ENCODE measurements at regions not wholly inside any gene's neighbourhood (a gene's known extent, or its start where the extent isn't known, plus 50 kb on each side); places are given as distances from the start of the nearest gene placed in this dataset.

GRCh38 chr6:167566711-167567141, 241.8 kb downstream of the TTLL2 start:
- intact Hi-C loops (cut with DNase I): no loop called here
- ATAC-seq (ENCODE audit: poor library complexity): peak; percentile 44
- DNase-seq: peak; percentile 40

DNA sequence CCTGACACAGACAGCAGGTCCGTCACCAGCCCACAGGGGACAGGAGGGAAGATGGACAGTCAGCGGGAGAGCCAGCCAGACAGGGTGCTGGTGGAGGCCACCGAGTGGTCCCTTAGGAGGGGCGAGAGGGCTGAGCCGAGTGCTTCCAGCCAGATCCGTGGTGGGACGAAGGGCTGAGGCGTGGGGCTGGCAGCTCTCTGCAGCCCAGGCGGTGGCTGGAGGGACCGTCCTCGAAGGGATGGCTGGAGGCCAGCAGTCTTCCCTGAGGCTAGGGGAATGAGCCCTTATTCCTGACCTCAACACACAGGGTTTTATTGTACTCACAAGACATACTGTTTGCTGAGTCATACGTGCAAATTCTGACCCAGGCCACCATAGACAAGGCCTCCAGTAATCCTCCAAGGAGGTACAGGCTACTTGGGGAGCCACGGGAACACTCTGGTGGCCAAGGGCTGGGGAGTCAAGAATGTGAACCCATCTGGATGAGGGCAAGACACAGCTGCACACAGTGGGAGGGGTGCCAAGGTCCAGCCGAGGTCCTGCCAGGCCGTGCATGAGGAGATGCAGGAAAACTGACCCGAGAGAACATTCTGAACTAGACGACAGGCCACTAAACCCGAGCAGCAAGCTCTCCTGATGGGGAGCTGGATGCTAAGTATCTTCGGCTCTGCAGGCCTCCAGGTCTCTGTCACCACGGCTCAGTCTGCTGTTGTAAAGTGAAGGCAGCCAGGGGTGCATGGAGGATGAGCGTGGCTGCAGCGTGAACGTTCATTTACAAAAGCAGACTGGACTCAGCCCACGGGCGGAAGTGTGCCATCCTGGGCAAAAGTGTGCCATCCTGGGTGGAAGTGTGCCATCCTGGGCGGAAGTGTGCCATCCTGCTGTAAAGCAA, 242.5 kb downstream of the TTLL2 start:
- DNase-seq (peak; percentile 80), ATAC-seq (ENCODE audit: poor library complexity) (peak; percentile 63)
- intact Hi-C loops (cut with DNase I): no loop called here

DNA sequence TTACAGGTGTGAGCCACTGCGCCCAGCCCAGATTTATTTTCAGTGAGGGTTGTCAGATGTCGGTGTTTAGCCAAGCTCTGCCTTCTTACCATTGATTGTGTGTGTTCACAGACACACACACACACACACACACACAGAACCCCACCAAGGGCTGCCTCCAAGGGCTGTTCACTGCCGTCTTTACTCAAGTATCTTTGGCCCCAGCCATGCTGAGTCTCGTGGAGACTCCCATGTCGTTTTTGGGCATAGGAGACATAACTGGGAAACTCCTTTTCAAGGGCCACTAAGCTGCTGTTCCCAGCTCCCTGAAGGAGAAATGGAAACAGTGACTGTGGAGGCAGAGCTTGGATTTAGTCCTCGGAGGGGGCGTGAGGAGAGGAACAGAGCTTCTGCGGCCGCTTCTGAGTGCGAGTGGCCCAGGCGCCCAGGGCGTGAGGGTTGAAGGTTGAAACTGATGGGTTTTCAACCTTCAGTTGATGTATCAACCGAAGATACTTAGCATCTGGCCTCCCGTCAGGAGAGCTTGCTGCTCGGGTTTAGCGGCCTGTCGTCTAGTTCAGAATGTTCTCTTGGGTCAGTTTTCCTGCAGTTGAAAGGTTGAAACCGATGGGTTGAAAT, 243.6 kb downstream of the TTLL2 start:
- DNase-seq (no peak), ATAC-seq (ENCODE audit: poor library complexity) (no peak)
- intact Hi-C loops (cut with DNase I): no loop called here

GRCh38 chr6:167569041-167569805, 244.3 kb downstream of the TTLL2 start:
- intact Hi-C loops (cut with DNase I): no loop called here
- no peak for DNase-seq

DNA sequence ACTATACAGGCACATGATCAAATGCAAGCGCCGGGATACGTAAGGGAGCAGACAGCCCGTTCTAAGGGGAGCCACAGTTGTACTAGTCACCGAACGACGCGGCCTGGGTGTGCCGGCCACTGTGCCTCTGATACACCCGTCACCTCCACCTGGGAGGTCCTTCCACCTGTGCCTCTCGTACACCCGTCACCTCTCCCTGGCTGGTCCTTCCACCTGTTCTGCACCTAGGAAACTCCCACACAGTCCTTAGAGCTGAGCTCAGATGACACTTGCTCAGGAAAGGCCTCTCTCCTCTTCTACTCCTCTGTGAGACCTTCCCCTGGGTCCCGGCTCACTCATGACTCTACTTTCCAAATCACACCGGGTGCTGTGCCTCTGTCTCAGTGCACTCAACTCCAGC, 245.0 kb downstream of the TTLL2 start:
- no peak for ATAC-seq (ENCODE audit: poor library complexity)

More at GRCh38 chr6:167569041-167569805, 244.3 kb downstream of the TTLL2 start:
- no peak for ATAC-seq (ENCODE audit: poor library complexity)

DNA sequence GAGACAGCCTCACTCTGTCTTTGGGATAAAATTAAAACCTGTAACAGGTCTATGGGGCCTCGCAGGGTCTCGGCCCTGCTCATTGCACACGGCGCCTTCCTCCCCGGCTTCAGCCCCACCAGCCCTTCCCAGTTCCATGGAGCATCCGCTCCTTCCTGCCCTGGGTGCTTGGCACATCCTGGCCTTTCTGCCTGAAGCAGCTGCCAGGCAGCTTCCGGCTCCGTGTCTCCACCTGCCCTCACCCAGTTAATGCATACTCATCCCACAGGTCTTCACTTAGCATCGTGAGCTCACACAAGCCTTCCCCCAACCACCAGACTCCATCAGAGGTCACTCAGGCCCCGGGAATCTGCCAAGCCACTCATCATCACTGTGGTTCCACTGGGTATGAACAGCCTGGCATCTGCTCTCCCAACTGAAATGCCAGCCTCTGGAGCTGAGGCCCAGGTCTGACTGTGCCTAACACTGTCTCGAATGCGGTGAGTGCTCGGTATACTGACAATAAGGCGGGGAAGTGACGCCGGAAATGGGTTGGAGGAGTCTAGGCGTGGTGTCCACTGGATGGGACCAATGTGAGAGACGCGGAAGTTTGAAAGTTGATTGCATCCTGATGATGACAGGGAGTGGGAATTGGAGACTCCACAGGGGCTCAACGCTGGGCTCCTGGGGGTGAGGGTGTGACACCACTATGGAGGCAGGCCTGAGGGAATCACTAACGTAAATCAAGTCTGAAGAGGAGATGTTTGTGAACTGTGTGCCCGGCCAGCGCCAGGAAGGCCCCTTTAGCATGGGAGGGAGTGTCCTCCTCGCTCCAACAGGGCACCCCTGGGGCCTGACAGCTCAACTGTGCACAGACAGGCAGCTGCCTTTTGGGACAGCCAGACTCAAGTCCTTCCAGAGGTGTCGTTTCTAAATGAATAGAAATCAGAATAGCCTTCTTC, 245.8 kb downstream of the TTLL2 start:
- intact Hi-C loops (cut with DNase I): no loop called here
- no peak for DNase-seq
- ATAC-seq (ENCODE audit: poor library complexity): no peak

More for the DNA sequence above, 245.0 kb downstream of the TTLL2 start:
- intact Hi-C loops (cut with DNase I): no loop called here
- no peak for DNase-seq

GRCh38 chr6:167571550-167571949, 246.7 kb downstream of the TTLL2 start:
- intact Hi-C loops (cut with DNase I): no loop called here
- DNase-seq (no peak), ATAC-seq (ENCODE audit: poor library complexity) (no peak)

GRCh38 chr6:167572106-167572505, 247.2 kb downstream of the TTLL2 start:
- no peak for DNase-seq
- intact Hi-C loops (cut with DNase I): no loop called here
- ATAC-seq (ENCODE audit: poor library complexity): no peak

- intact Hi-C loops (cut with DNase I): no loop called here
- peak; percentile 55 for DNase-seq
- peak; percentile 36 for ATAC-seq (ENCODE audit: poor library complexity)
Observed at GRCh38 chr6:167572841-167573271, 248.0 kb downstream of the TTLL2 start.

DNA sequence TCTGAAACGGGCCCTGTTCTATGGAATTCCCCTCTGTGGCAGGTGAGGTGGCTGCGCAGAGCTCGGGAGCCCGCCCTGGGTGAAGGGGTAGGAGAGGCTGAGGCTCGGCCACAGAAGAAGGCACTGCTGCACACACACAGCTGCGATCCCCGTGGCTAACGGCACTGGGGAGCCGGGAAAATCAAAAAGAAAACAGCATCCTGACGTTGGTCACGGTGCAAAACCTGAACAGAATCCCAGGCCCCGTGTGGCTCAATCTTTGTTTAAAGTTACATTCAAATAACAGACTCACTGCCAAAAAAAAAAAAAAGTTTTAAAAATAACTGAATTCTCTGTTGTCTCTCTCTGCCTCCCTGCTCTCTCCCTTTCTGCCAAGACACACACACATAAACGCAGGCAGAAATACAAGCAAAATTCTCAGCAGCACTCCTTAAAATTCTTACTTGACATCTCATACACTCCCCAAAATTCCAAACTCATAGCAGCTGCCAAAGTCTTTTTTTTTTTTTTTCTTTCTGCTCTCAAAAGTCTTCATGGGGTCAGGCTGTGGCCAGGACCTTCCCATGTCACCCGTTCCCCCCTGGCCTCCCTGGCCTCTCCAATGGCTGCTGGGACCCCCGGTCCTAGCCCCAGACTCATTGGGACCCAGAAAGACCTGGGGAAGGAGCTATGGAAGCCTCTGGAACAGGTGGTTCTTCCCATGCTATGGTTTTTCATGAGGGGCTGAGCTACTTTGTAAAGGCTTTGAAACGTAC, 248.8 kb downstream of the TTLL2 start:
- ATAC-seq (ENCODE audit: poor library complexity): peak; percentile 62
- intact Hi-C loops (cut with DNase I): no loop called here
- DNase-seq: no peak

- DNase-seq (peak; percentile 70), ATAC-seq (ENCODE audit: poor library complexity) (peak; percentile 71)
- intact Hi-C loops (cut with DNase I): no loop called here
Observed at GRCh38 chr6:167574431-167575151, 249.7 kb downstream of the TTLL2 start.

- ATAC-seq (ENCODE audit: poor library complexity) (no peak), DNase-seq (no peak)
Observed at GRCh38 chr6:167575158-167575696, 250.3 kb downstream of the TTLL2 start.

GRCh38 chr6:167576050-167576741, 250.5 kb upstream of the AFDN start:
- DNase-seq (peak; percentile 40), ATAC-seq (ENCODE audit: poor library complexity) (no peak)
- intact Hi-C loops (cut with DNase I): no loop called here

More at GRCh38 chr6:167575158-167575696, 250.3 kb downstream of the TTLL2 start:
- intact Hi-C loops (cut with DNase I): no loop called here

DNA sequence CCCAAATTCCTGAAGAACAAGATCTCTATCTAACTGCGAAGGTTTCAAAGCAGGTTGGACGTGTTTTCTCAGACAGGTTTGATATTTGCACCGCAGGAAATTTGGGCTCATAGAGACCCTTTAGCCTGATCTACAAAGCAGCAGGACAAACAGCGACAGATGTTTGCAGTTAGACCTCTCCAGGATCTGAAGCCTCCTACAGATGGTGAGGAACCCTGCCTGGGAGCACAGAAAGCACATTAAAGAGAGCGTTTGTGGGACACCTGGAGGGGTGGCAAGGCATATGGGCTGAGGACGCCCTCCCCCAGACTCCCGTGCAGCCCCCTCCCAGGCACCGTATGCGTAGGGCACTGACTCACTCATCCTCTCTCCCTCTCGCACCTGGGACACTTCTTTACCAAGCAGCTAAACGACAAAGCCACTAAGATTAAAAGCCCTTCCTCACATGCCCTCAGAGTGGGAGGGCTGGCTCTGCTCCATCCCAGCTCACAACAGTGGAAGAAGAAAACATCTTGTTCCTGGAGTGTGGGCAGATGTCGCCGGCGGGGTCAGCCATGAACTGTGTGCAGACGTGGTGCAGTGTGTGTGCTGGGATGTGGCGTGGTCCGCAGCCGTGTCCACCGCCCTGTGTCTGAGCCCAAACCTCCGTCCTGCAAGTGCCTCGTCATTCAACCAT, 249.7 kb upstream of the AFDN start:
- intact Hi-C loops (cut with DNase I): no loop called here
- no peak for DNase-seq
- ATAC-seq (ENCODE audit: poor library complexity): no peak

- ATAC-seq (ENCODE audit: poor library complexity): no peak
- DNase-seq: no peak
- intact Hi-C loops (cut with DNase I): no loop called here
Observed at GRCh38 chr6:167577891-167578361, 248.8 kb upstream of the AFDN start.
